ENCODE measurements at regions not wholly inside any gene's neighbourhood (a gene's known extent, or its start where the extent isn't known, plus 50 kb on each side); places are given as distances from the start of the nearest gene placed in this dataset.

DNA sequence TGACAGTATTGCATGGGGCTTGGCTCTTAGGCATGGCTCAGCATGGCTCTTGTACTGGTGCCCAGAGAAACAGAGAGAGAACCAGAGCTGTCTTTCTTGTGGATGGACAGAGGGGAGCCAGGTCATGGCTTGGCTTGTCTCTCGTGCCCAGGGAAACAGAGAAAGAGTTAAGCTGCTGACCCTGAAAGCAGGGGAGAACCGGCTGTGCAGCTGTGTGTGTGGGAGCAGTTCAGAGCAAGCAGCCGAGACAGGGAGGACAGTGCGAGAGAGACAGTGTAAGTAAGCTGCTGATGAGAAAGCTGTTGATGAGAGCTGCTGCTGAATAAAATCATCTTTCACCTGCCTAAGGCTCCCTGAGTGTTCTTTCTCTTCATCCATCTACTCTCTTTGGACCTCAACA, 61.3 kb upstream of the DDHD1 start:
- H3K4me2 ChIP-seq (ENCODE audit: low read length) = no peak overlapping the region
- no peak for DNase-seq
- H3K27ac ChIP-seq (ENCODE audit: low read depth, low read length) = no peak overlapping the region
- no peak overlapping the region for H4K12ac ChIP-seq (ENCODE audit: low read depth, low read length)
- H3K79me2 ChIP-seq (ENCODE audit: control insufficient read depth, insufficient read depth, low read length, poor library complexity) = no peaks in the 10 kb centered on the region
- H2BK12ac ChIP-seq (ENCODE audit: low read length) = no peak overlapping the region
- no peak overlapping the region for H3K23ac ChIP-seq (ENCODE audit: low read length)
- H2BK120ac ChIP-seq (ENCODE audit: insufficient read depth, low read length, poor library complexity) = no peak overlapping the region
- no peak overlapping the region for H4K91ac ChIP-seq (ENCODE audit: low read depth, low read length)
- H3K36me3 ChIP-seq (ENCODE audit: control insufficient read depth in 1 of 2, insufficient read depth in 2 of 2, low read length in 2 of 2) = no peaks in the 10 kb centered on the region
- no peak overlapping the region for H3K4me3 ChIP-seq (ENCODE audit: low read depth, low read length)
- H3K18ac ChIP-seq (ENCODE audit: low read length) = no peak overlapping the region
- H2AFZ ChIP-seq (ENCODE audit: insufficient read depth, low read length, poor library complexity) = no peak overlapping the region
- H2AK5ac ChIP-seq (ENCODE audit: low read length) = no peak overlapping the region
- H3K4ac ChIP-seq (ENCODE audit: low read depth, low read length) = no peak overlapping the region
- H3K9ac ChIP-seq (ENCODE audit: low read length) = no peak overlapping the region
- peaks cover 0 to 2% of the 10 kb centered on the region in 2 experiments for H3K4me1 ChIP-seq (ENCODE audit: control insufficient read depth in 1 of 2, insufficient read depth in 2 of 2, low read length in 2 of 2)
- WGBS (ENCODE audit: extremely low coverage, insufficient coverage, insufficient read length) = no CpG with 5 or more reads among the region's 4 CpGs
- H3K79me1 ChIP-seq (ENCODE audit: low read length) = peaks cover 6% of the 10 kb centered on the region
- no peak overlapping the region for H2BK5ac ChIP-seq (ENCODE audit: low read depth, low read length, poor library complexity)
- H4K8ac ChIP-seq (ENCODE audit: low read depth, low read length) = no peak overlapping the region
- H3K27me3 ChIP-seq (ENCODE audit: insufficient read depth, low read length) = no peaks in the 10 kb centered on the region
- no peaks in the 10 kb centered on the region for H3K9me3 ChIP-seq (ENCODE audit: insufficient read depth, low read depth, low read length)
- no peak overlapping the region for H3K14ac ChIP-seq (ENCODE audit: low read length)

DNA sequence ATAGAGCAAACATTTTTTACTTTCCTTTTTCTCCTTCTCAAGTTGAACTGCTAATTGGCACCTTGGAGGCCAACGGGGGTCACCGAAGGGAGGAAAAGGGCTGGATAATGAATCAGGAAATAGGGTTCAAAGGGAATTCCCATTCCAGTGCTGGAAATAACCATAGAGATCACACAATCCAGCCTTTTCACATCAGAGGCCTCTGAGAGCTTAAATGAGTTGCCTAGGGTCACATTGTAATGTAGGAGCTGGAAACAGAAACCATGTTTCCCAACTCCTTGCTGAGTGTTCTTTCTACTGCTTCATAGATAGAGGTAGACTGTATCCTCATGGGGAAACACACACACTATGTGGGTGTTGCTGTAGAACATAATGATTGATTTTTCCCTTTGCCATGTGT, 60.6 kb upstream of the DDHD1 start:
- Histone ChIP-seq H3K9me3 (ENCODE audit: insufficient read depth, low read depth, low read length) (no peaks in the 10 kb centered on the region), H3K9ac (ENCODE audit: low read length) (no peak overlapping the region), H4K91ac (ENCODE audit: low read depth, low read length) (no peak overlapping the region), H3K79me2 (ENCODE audit: control insufficient read depth, insufficient read depth, low read length, poor library complexity) (no peaks in the 10 kb centered on the region), H3K14ac (ENCODE audit: low read length) (no peak overlapping the region), H4K8ac (ENCODE audit: low read depth, low read length) (no peak overlapping the region), H2AFZ (ENCODE audit: insufficient read depth, low read length, poor library complexity) (no peak overlapping the region), H3K36me3 (ENCODE audit: control insufficient read depth in 1 of 2, insufficient read depth in 2 of 2, low read length in 2 of 2) (no peaks in the 10 kb centered on the region), H4K12ac (ENCODE audit: low read depth, low read length) (no peak overlapping the region), H3K4me1 (ENCODE audit: control insufficient read depth in 1 of 2, insufficient read depth in 2 of 2, low read length in 2 of 2) (peaks cover 0 to 2% of the 10 kb centered on the region in 2 experiments), H3K23ac (ENCODE audit: low read length) (no peak overlapping the region), H2BK12ac (ENCODE audit: low read length) (no peak overlapping the region), H2BK120ac (ENCODE audit: insufficient read depth, low read length, poor library complexity) (no peak overlapping the region), H3K79me1 (ENCODE audit: low read length) (peaks cover 6% of the 10 kb centered on the region), H3K27me3 (ENCODE audit: insufficient read depth, low read length) (no peaks in the 10 kb centered on the region), H3K4me3 (ENCODE audit: low read depth, low read length) (no peak overlapping the region), H3K18ac (ENCODE audit: low read length) (no peak overlapping the region), H3K27ac (ENCODE audit: low read depth, low read length) (no peak overlapping the region), H2BK5ac (ENCODE audit: low read depth, low read length, poor library complexity) (no peak overlapping the region), H3K4ac (ENCODE audit: low read depth, low read length) (no peak overlapping the region), H3K4me2 (ENCODE audit: low read length) (no peak overlapping the region), H2AK5ac (ENCODE audit: low read length) (no peak overlapping the region)
- WGBS (ENCODE audit: extremely low coverage, insufficient coverage, insufficient read length) = no CpG with 5 or more reads among the region's 2 CpGs
- no peak for DNase-seq

DNA sequence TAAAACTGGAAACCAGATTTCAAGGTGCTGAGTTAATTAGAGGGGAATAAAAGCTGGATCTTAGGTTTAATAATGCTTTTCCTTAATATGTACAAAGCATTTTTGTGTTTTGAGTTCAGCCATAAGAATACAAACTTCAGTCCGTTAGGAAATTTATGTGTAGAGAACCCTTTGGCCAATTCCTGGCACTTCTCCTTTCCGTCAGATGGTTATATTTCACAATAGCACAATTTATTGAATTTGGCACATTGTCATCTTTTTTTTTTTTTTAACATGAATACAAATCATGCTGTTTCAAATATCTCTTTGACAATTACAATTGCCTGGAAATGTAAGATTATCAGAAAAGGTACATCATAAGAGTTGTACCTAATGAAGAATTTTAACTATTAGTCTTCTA, 56.2 kb upstream of the DDHD1 start:
- no peak overlapping the region for H3K4ac ChIP-seq (ENCODE audit: low read depth, low read length)
- no peak overlapping the region for H4K8ac ChIP-seq (ENCODE audit: low read depth, low read length)
- H3K79me2 ChIP-seq (ENCODE audit: control insufficient read depth, insufficient read depth, low read length, poor library complexity) = no peaks in the 10 kb centered on the region
- no peaks in the 10 kb centered on the region for H3K4me1 ChIP-seq (ENCODE audit: control insufficient read depth in 1 of 2, insufficient read depth in 2 of 2, low read length in 2 of 2)
- H3K23ac ChIP-seq (ENCODE audit: low read length) = no peak overlapping the region
- no peak overlapping the region for H3K9ac ChIP-seq (ENCODE audit: low read length)
- H3K14ac ChIP-seq (ENCODE audit: low read length) = no peak overlapping the region
- no peak overlapping the region for H2BK120ac ChIP-seq (ENCODE audit: insufficient read depth, low read length, poor library complexity)
- no peaks in the 10 kb centered on the region for H3K27me3 ChIP-seq (ENCODE audit: insufficient read depth, low read length)
- no peak overlapping the region for H2AK5ac ChIP-seq (ENCODE audit: low read length)
- no peak overlapping the region for H4K12ac ChIP-seq (ENCODE audit: low read depth, low read length)
- no peak overlapping the region for H2BK12ac ChIP-seq (ENCODE audit: low read length)
- no peak overlapping the region for H2AFZ ChIP-seq (ENCODE audit: insufficient read depth, low read length, poor library complexity)
- DNase-seq = no peak
- no peak overlapping the region for H4K91ac ChIP-seq (ENCODE audit: low read depth, low read length)
- no CpG with 5 or more reads among the region's 2 CpGs for WGBS (ENCODE audit: extremely low coverage, insufficient coverage, insufficient read length)
- no peak overlapping the region for H3K4me3 ChIP-seq (ENCODE audit: low read depth, low read length)
- H3K27ac ChIP-seq (ENCODE audit: low read depth, low read length) = no peak overlapping the region
- no peak overlapping the region for H3K4me2 ChIP-seq (ENCODE audit: low read length)
- H3K36me3 ChIP-seq (ENCODE audit: control insufficient read depth in 1 of 2, insufficient read depth in 2 of 2, low read length in 2 of 2) = no peaks in the 10 kb centered on the region
- H3K9me3 ChIP-seq (ENCODE audit: insufficient read depth, low read depth, low read length) = no peaks in the 10 kb centered on the region
- H2BK5ac ChIP-seq (ENCODE audit: low read depth, low read length, poor library complexity) = no peak overlapping the region
- no peaks in the 10 kb centered on the region for H3K79me1 ChIP-seq (ENCODE audit: low read length)
- H3K18ac ChIP-seq (ENCODE audit: low read length) = no peak overlapping the region
